ENCODE measurements at regions not wholly inside any gene's neighbourhood (a gene's known extent, or its start where the extent isn't known, plus 50 kb on each side); places are given as distances from the start of the nearest gene placed in this dataset.
A peak's percentile ranks its signal among the peaks of the same experiment; 100 is the strongest.

GRCh38 chr11:91222830-91223229, 1000.0 kb upstream of the CHORDC1 start:
- Histone ChIP-seq H3K4me3 (ENCODE audit: insufficient read depth in 1 of 2, low read depth in 1 of 2, low read length in 2 of 2) (no peak overlapping the region), H3K4me2 (ENCODE audit: low read length, poor library complexity, severe bottlenecking) (no peak overlapping the region), H3K9me3 (ENCODE audit: control insufficient read depth, low read length) (no peaks in the 10 kb centered on the region), H3K14ac (ENCODE audit: low read length in 2 of 2) (no peak overlapping the region), H4K8ac (ENCODE audit: low read length) (no peak overlapping the region), H2BK120ac (ENCODE audit: low read depth, low read length) (no peak overlapping the region), H3K79me1 (replicated peaks; ENCODE audit: low read length, poor library complexity, severe bottlenecking) (no peaks in the 10 kb centered on the region), H4K91ac (ENCODE audit: low read length) (no peak overlapping the region), H3K27me3 (ENCODE audit: control insufficient read depth in 1 of 2, insufficient read depth in 1 of 2, low read length in 2 of 2) (no peaks in the 10 kb centered on the region), H3K4ac (ENCODE audit: low read depth in 1 of 2, low read length in 2 of 2) (no peak overlapping the region), H2BK5ac (ENCODE audit: low read depth, low read length, poor library complexity, severe bottlenecking) (no peak overlapping the region), H2BK12ac (ENCODE audit: low read length in 2 of 2) (no peak overlapping the region), H3K23ac (ENCODE audit: low read length in 2 of 2) (no peak overlapping the region), H3K4me1 (ENCODE audit: control insufficient read depth, insufficient read depth, low read depth, low read length) (no peaks in the 10 kb centered on the region), H2AK5ac (ENCODE audit: low read length, severe bottlenecking) (no peak overlapping the region), H3K27ac (ENCODE audit: low read length, poor library complexity, severe bottlenecking) (no peak overlapping the region), H2BK15ac (ENCODE audit: low read depth, poor library complexity, severe bottlenecking) (no peak overlapping the region), H3K9ac (ENCODE audit: low read length) (no peak overlapping the region), H2AFZ (ENCODE audit: low read depth, low read length) (no peak overlapping the region), H3K36me3 (ENCODE audit: control insufficient read depth in 1 of 2, insufficient read depth in 2 of 2, low read depth in 1 of 2, low read length in 2 of 2) (no peaks in the 10 kb centered on the region), H3K18ac (ENCODE audit: low read depth in 1 of 2, low read length in 2 of 2) (no peak overlapping the region)
- WGBS = no CpG with 5 or more reads among the region's 1 CpG
- DNase-seq = no peak

- Histone ChIP-seq H4K8ac (ENCODE audit: low read length) (no peak overlapping the region), H3K27ac (ENCODE audit: low read length, poor library complexity, severe bottlenecking) (no peak overlapping the region), H3K4me1 (ENCODE audit: control insufficient read depth, insufficient read depth, low read depth, low read length) (no peaks in the 10 kb centered on the region), H3K9me3 (ENCODE audit: control insufficient read depth, low read length) (no peaks in the 10 kb centered on the region), H3K9ac (ENCODE audit: low read length) (no peak overlapping the region), H2AK5ac (ENCODE audit: low read length, severe bottlenecking) (no peak overlapping the region), H3K27me3 (ENCODE audit: control insufficient read depth in 1 of 2, insufficient read depth in 1 of 2, low read length in 2 of 2) (no peaks in the 10 kb centered on the region), H3K14ac (ENCODE audit: low read length in 2 of 2) (no peak overlapping the region), H2BK5ac (ENCODE audit: low read depth, low read length, poor library complexity, severe bottlenecking) (no peak overlapping the region), H2AFZ (ENCODE audit: low read depth, low read length) (no peak overlapping the region), H4K91ac (ENCODE audit: low read length) (no peak overlapping the region), H3K4ac (ENCODE audit: low read depth in 1 of 2, low read length in 2 of 2) (no peak overlapping the region), H2BK15ac (ENCODE audit: low read depth, poor library complexity, severe bottlenecking) (no peak overlapping the region), H3K79me1 (replicated peaks; ENCODE audit: low read length, poor library complexity, severe bottlenecking) (no peaks in the 10 kb centered on the region), H3K18ac (ENCODE audit: low read depth in 1 of 2, low read length in 2 of 2) (no peak overlapping the region), H2BK12ac (ENCODE audit: low read length in 2 of 2) (no peak overlapping the region), H2BK120ac (ENCODE audit: low read depth, low read length) (no peak overlapping the region), H3K23ac (ENCODE audit: low read length in 2 of 2) (no peak overlapping the region), H3K36me3 (ENCODE audit: control insufficient read depth in 1 of 2, insufficient read depth in 2 of 2, low read depth in 1 of 2, low read length in 2 of 2) (no peaks in the 10 kb centered on the region), H3K4me3 (ENCODE audit: insufficient read depth in 1 of 2, low read depth in 1 of 2, low read length in 2 of 2) (no peak overlapping the region), H3K4me2 (ENCODE audit: low read length, poor library complexity, severe bottlenecking) (no peak overlapping the region)
- DNase-seq = peak; percentile 36
- no CpG with 5 or more reads among the region's 1 CpG for WGBS
Measured at GRCh38 chr11:91220476-91221202, 997.8 kb upstream of the CHORDC1 start.

GRCh38 chr11:91219535-91219934, 996.7 kb upstream of the CHORDC1 start:
- no CpG with 5 or more reads among the region's 1 CpG for whole genome bisulfite sequencing
- H2AFZ ChIP-seq (ENCODE audit: low read depth, low read length) = no peak overlapping the region
- no peaks in the 10 kb centered on the region for H3K79me1 ChIP-seq (replicated peaks; ENCODE audit: low read length, poor library complexity, severe bottlenecking)
- no peak overlapping the region for H2BK120ac ChIP-seq (ENCODE audit: low read depth, low read length)
- no peak overlapping the region for H3K9ac ChIP-seq (ENCODE audit: low read length)
- no peaks in the 10 kb centered on the region for H3K9me3 ChIP-seq (ENCODE audit: control insufficient read depth, low read length)
- no peak overlapping the region for H3K4me2 ChIP-seq (ENCODE audit: low read length, poor library complexity, severe bottlenecking)
- H4K91ac ChIP-seq (ENCODE audit: low read length) = no peak overlapping the region
- no peak for DNase-seq
- no peak overlapping the region for H3K27ac ChIP-seq (ENCODE audit: low read length, poor library complexity, severe bottlenecking)
- no peak overlapping the region for H2BK5ac ChIP-seq (ENCODE audit: low read depth, low read length, poor library complexity, severe bottlenecking)
- H3K27me3 ChIP-seq (ENCODE audit: control insufficient read depth in 1 of 2, insufficient read depth in 1 of 2, low read length in 2 of 2) = no peaks in the 10 kb centered on the region
- H3K18ac ChIP-seq (ENCODE audit: low read depth in 1 of 2, low read length in 2 of 2) = no peak overlapping the region
- H3K4ac ChIP-seq (ENCODE audit: low read depth in 1 of 2, low read length in 2 of 2) = no peak overlapping the region
- no peak overlapping the region for H3K4me3 ChIP-seq (ENCODE audit: insufficient read depth in 1 of 2, low read depth in 1 of 2, low read length in 2 of 2)
- no peak overlapping the region for H3K23ac ChIP-seq (ENCODE audit: low read length in 2 of 2)
- no peak overlapping the region for H4K8ac ChIP-seq (ENCODE audit: low read length)
- H2BK15ac ChIP-seq (ENCODE audit: low read depth, poor library complexity, severe bottlenecking) = no peak overlapping the region
- H2BK12ac ChIP-seq (ENCODE audit: low read length in 2 of 2) = no peak overlapping the region
- H2AK5ac ChIP-seq (ENCODE audit: low read length, severe bottlenecking) = no peak overlapping the region
- no peak overlapping the region for H3K14ac ChIP-seq (ENCODE audit: low read length in 2 of 2)
- no peaks in the 10 kb centered on the region for H3K4me1 ChIP-seq (ENCODE audit: control insufficient read depth, insufficient read depth, low read depth, low read length)
- no peaks in the 10 kb centered on the region for H3K36me3 ChIP-seq (ENCODE audit: control insufficient read depth in 1 of 2, insufficient read depth in 2 of 2, low read depth in 1 of 2, low read length in 2 of 2)

GRCh38 chr11:91209751-91210150, 986.9 kb upstream of the CHORDC1 start:
- Histone ChIP-seq H3K27ac (ENCODE audit: low read length, poor library complexity, severe bottlenecking) (no peak overlapping the region), H3K27me3 (ENCODE audit: control insufficient read depth in 1 of 2, insufficient read depth in 1 of 2, low read length in 2 of 2) (no peaks in the 10 kb centered on the region)

More at GRCh38 chr11:91209751-91210150, 986.9 kb upstream of the CHORDC1 start:
- no peak overlapping the region for H3K23ac ChIP-seq (ENCODE audit: low read length in 2 of 2)
- H3K4me1 ChIP-seq (ENCODE audit: control insufficient read depth, insufficient read depth, low read depth, low read length) = no peaks in the 10 kb centered on the region
- H3K14ac ChIP-seq (ENCODE audit: low read length in 2 of 2) = no peak overlapping the region
- H3K4me3 ChIP-seq (ENCODE audit: insufficient read depth in 1 of 2, low read depth in 1 of 2, low read length in 2 of 2) = no peak overlapping the region
- no peak overlapping the region for H3K4me2 ChIP-seq (ENCODE audit: low read length, poor library complexity, severe bottlenecking)
- no peak overlapping the region for H3K9ac ChIP-seq (ENCODE audit: low read length)
- no peak overlapping the region for H3K4ac ChIP-seq (ENCODE audit: low read depth in 1 of 2, low read length in 2 of 2)
- H3K79me1 ChIP-seq (replicated peaks; ENCODE audit: low read length, poor library complexity, severe bottlenecking) = no peaks in the 10 kb centered on the region
- DNase-seq = no peak
- H3K9me3 ChIP-seq (ENCODE audit: control insufficient read depth, low read length) = no peaks in the 10 kb centered on the region
- no peak overlapping the region for H3K18ac ChIP-seq (ENCODE audit: low read depth in 1 of 2, low read length in 2 of 2)
- H2BK5ac ChIP-seq (ENCODE audit: low read depth, low read length, poor library complexity, severe bottlenecking) = no peak overlapping the region
- no peak overlapping the region for H2BK12ac ChIP-seq (ENCODE audit: low read length in 2 of 2)
- no peak overlapping the region for H2AK5ac ChIP-seq (ENCODE audit: low read length, severe bottlenecking)
- no peak overlapping the region for H2BK15ac ChIP-seq (ENCODE audit: low read depth, poor library complexity, severe bottlenecking)
- no peak overlapping the region for H2AFZ ChIP-seq (ENCODE audit: low read depth, low read length)
- H2BK120ac ChIP-seq (ENCODE audit: low read depth, low read length) = no peak overlapping the region
- no peak overlapping the region for H4K8ac ChIP-seq (ENCODE audit: low read length)
- no peaks in the 10 kb centered on the region for H3K36me3 ChIP-seq (ENCODE audit: control insufficient read depth in 1 of 2, insufficient read depth in 2 of 2, low read depth in 1 of 2, low read length in 2 of 2)
- no peak overlapping the region for H4K91ac ChIP-seq (ENCODE audit: low read length)

Data from mesenchymal stem cell (in vitro differentiated cells and primary cell).